Transverse colon (tissue), 3 donors: ENCODE measurements at regions not wholly inside any gene's neighbourhood (a gene's known extent, or its start where the extent isn't known, plus 50 kb on each side); places are given as distances from the start of the nearest gene placed in this dataset.

Experiments
- CTCF ChIP-seq, 5 experiments: fragments of 200-600 bp in 3 of 5; fragments of 450-650 bp in 2 of 5; sonication (generic) in 3 of 5; IDR thresholded peaks; 1 replicate in 2 of 5; 2 replicates in 3 of 5; pipeline ENCODE4 v1.5.1; 2016 to 2017; ENCODE audit warnings: antibody characterized with exemption in 5 of 5, inconsistent platforms in 3 of 5, mild to moderate bottlenecking in 2 of 5, moderate library complexity in 1 of 5
- EP300 ChIP-seq: sonication (generic); formaldehyde crosslinking; IDR thresholded peaks from one replicate; pipeline ENCODE4 v1.6.1; 2017; ENCODE audit warnings: antibody characterized with exemption, low read depth
- POLR2A ChIP-seq: fragments of 450-650 bp; IDR thresholded peaks from one replicate; pipeline ENCODE4 v1.6.1; 2016; ENCODE audit warnings: antibody characterized with exemption, mild to moderate bottlenecking, moderate library complexity

- no peak for TF ChIP-seq CTCF (IDR thresholded peaks at IDR 0.05)
- no peak for TF ChIP-seq POLR2A
- no peak for TF ChIP-seq EP300
These were observed 252.0 kb downstream of the KCNC2 start for GRCh38 chr12:74957634-74958033.
